WI38 (cell line): ENCODE measurements at regions not wholly inside any gene's neighbourhood (a gene's known extent, or its start where the extent isn't known, plus 50 kb on each side); places are given as distances from the start of the nearest gene placed in this dataset.

ENCODE experiments used
- H3K4me3 ChIP-seq: 2 replicates; pipeline ENCODE4 v1.5.1; 2011; ENCODE audit warnings: low read depth, mild to moderate bottlenecking, control low read depth, low read length
- CTCF ChIP-seq: IDR thresholded peaks from 2 replicates; pipeline ENCODE4 v1.5.1; 2012; ENCODE audit warnings: low read depth, mild to moderate bottlenecking, control low read depth, low read length

- TF ChIP-seq CTCF: no peak
- no peak overlapping the region for H3K4me3 ChIP-seq
Observed at GRCh38 chr16:64253096-64253495, 868.8 kb downstream of the CDH11 start.

GRCh38 chr16:64251742-64252141, 870.1 kb downstream of the CDH11 start:
- no peak for TF ChIP-seq CTCF
- no peak overlapping the region for H3K4me3 ChIP-seq

- H3K4me3 ChIP-seq: no peak overlapping the region
- no peak for TF ChIP-seq CTCF
Observed at GRCh38 chr16:64250866-64251265, 871.0 kb downstream of the CDH11 start.

- TF ChIP-seq CTCF: no peak
- H3K4me3 ChIP-seq: no peak overlapping the region
Observed at GRCh38 chr16:64242492-64242891, 879.4 kb downstream of the CDH11 start.

GRCh38 chr16:64240586-64240985, 881.3 kb downstream of the CDH11 start:
- H3K4me3 ChIP-seq: no peak overlapping the region
- TF ChIP-seq CTCF: no peak

GRCh38 chr16:64238571-64238970, 883.3 kb downstream of the CDH11 start:
- no peak overlapping the region for H3K4me3 ChIP-seq
- no peak for TF ChIP-seq CTCF

GRCh38 chr16:64236316-64236715, 885.5 kb downstream of the CDH11 start:
- no peak for TF ChIP-seq CTCF
- no peak overlapping the region for H3K4me3 ChIP-seq
